HEK293T (cell line): ENCODE measurements at regions not wholly inside any gene's neighbourhood (a gene's known extent, or its start where the extent isn't known, plus 50 kb on each side); places are given as distances from the start of the nearest gene placed in this dataset.

ENCODE experiments used
- CTCF ChIA-PET: fragments of 350-600 bp; formaldehyde crosslinking; extraction: SDS; loops from one replicate; lab custom pipeline; 2021; ENCODE audit warnings: antibody characterized with exemption, inconsistent platforms; lab: Yijun Ruan, JAX
- POLR2A ChIA-PET: fragments of 350-600 bp; formaldehyde crosslinking; extraction: SDS; loops from one replicate; lab custom pipeline; 2020; ENCODE audit warnings: antibody characterized with exemption, inconsistent platforms; lab: Yijun Ruan, JAX
- DNase-seq: peaks from one replicate; pipeline ENCODE4 v3.0.0; 2012; ENCODE audit warnings: mixed read lengths; ENCODE audit errors: extremely low spot score
- ARNT ChIP-seq: fragments of 450-650 bp; IDR thresholded peaks from 2 replicates; pipeline ENCODE4 v1.6.1; 2017; ENCODE audit warnings: mild to moderate bottlenecking
- BHLHE40 ChIP-seq: fragments of 450-650 bp; IDR thresholded peaks from 2 replicates; pipeline ENCODE4 v1.6.1; 2016; ENCODE audit warnings: mild to moderate bottlenecking, moderate library complexity, borderline replicate concordance
- CTBP1 ChIP-seq: fragments of 450-650 bp; IDR thresholded peaks from 2 replicates; pipeline ENCODE4 v1.6.1; 2016; ENCODE audit warnings: borderline replicate concordance
- ELF4 ChIP-seq: fragments of 450-650 bp; IDR thresholded peaks from 2 replicates; pipeline ENCODE4 v1.6.1; 2017; ENCODE audit warnings: antibody characterized with exemption
- FOXA1 ChIP-seq: fragments of 450-650 bp; IDR thresholded peaks from 2 replicates; pipeline ENCODE4 v1.6.1; 2016; ENCODE audit warnings: mild to moderate bottlenecking
- FOXK2 ChIP-seq: fragments of 450-650 bp; IDR thresholded peaks from 2 replicates; pipeline ENCODE4 v1.6.1; 2016; ENCODE audit warnings: mild to moderate bottlenecking
- FOXM1 ChIP-seq: fragments of 450-650 bp; IDR thresholded peaks from 2 replicates; pipeline ENCODE4 v1.6.1; 2017; ENCODE audit warnings: mild to moderate bottlenecking, borderline replicate concordance
- HDGF ChIP-seq: fragments of 450-650 bp; IDR thresholded peaks from 2 replicates; pipeline ENCODE4 v1.6.1; 2017; ENCODE audit warnings: antibody characterized with exemption, borderline replicate concordance
- L3MBTL2 ChIP-seq: fragments of 450-650 bp; conservative IDR thresholded peaks from 2 replicates; pipeline ENCODE4 v1.6.1; 2016; ENCODE audit warnings: mild to moderate bottlenecking
- LEF1 ChIP-seq: fragments of 450-650 bp; IDR thresholded peaks from 2 replicates; pipeline ENCODE4 v1.6.1; 2017; ENCODE audit warnings: mild to moderate bottlenecking, borderline replicate concordance
- NFRKB ChIP-seq: fragments of 450-650 bp; IDR thresholded peaks from 2 replicates; pipeline ENCODE4 v1.6.1; 2016; ENCODE audit warnings: mild to moderate bottlenecking, moderate library complexity
- PKNOX1 ChIP-seq: fragments of 450-650 bp; IDR thresholded peaks from 2 replicates; pipeline ENCODE4 v1.6.1; 2016
- SP1 ChIP-seq: fragments of 450-650 bp; IDR thresholded peaks from 2 replicates; pipeline ENCODE4 v1.6.1; 2017
- SUZ12 ChIP-seq: fragments of 450-650 bp; IDR thresholded peaks from 2 replicates; pipeline ENCODE4 v1.6.1; 2016; ENCODE audit warnings: mild to moderate bottlenecking
- TARDBP ChIP-seq: fragments of 450-650 bp; IDR thresholded peaks from 2 replicates; pipeline ENCODE4 v1.6.1; 2016
- ZNF384 ChIP-seq: fragments of 450-650 bp; IDR thresholded peaks from 2 replicates; pipeline ENCODE4 v1.6.1; 2016

- no peak for DNase-seq
- ChIA-PET POLR2A (no interaction called here), CTCF (no interaction called here)
- TF ChIP-seq ELF4 (no peak), SUZ12 (no peak), FOXM1 (no peak), ARNT (no peak), ZNF384 (no peak)
Observed at GRCh38 chr13:74929436-74929835, 552.5 kb downstream of the TBC1D4 start.

DNA sequence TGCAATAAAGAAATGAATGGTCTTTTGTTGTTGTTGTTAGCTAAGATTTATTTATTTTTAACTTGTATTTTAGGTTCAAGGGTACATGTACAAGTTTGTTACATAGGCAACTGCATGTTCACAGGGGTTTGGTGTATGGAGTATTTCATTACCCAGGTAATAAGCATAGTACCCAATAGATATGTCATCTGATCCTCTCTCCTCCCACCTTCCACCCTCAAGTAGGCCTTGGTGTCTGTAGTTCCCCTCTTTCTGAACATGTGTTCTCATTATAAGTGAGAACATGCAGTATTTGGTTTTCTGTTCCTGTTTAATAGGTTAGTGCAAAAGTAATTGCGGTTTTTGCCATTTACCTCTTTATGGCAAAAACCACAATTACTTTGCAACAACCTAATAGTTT lies 554.1 kb downstream of the TBC1D4 start:
- no peak for TF ChIP-seq ELF4
- TF ChIP-seq LEF1 = no peak
- TF ChIP-seq PKNOX1 = no peak
- no peak for TF ChIP-seq ARNT
- no peak for TF ChIP-seq SUZ12
- TF ChIP-seq ZNF384 = no peak
- ChIA-PET CTCF (no interaction called here), POLR2A (no interaction called here)
- no peak for DNase-seq

GRCh38 chr13:74922963-74923362 lies 559.0 kb downstream of the TBC1D4 start:
- POLR2A ChIA-PET = no interaction called here
- TF ChIP-seq FOXK2 = no peak
- TF ChIP-seq NFRKB = no peak
- no peak for TF ChIP-seq L3MBTL2
- TF ChIP-seq PKNOX1 = no peak
- TF ChIP-seq HDGF = no peak
- no peak for TF ChIP-seq ARNT
- TF ChIP-seq CTBP1 = no peak
- TF ChIP-seq FOXA1 = no peak
- no peak for TF ChIP-seq ZNF384
- no peak for TF ChIP-seq SUZ12
- TF ChIP-seq ELF4 = no peak
- no peak for DNase-seq
- CTCF ChIA-PET = no interaction called here

GRCh38 chr13:74921326-74921725 lies 560.6 kb downstream of the TBC1D4 start:
- ChIA-PET POLR2A (no interaction called here), CTCF (no interaction called here)
- DNase-seq = no peak
- TF ChIP-seq NFRKB = no peak
- no peak for TF ChIP-seq ARNT
- no peak for TF ChIP-seq LEF1
- TF ChIP-seq CTBP1 = no peak
- no peak for TF ChIP-seq SUZ12

- ChIA-PET POLR2A (no interaction called here), CTCF (no interaction called here)
- TF ChIP-seq ZNF384 (no peak), FOXM1 (no peak), TARDBP (no peak), FOXK2 (no peak), NFRKB (no peak), CTBP1 (no peak), L3MBTL2 (no peak)
- no peak for DNase-seq
Observed at GRCh38 chr13:74920920-74921319, 561.0 kb downstream of the TBC1D4 start.

- TF ChIP-seq FOXA1 (no peak), SP1 (no peak), PKNOX1 (no peak), ARNT (no peak), FOXM1 (no peak), BHLHE40 (no peak), SUZ12 (no peak), ELF4 (no peak), TARDBP (no peak), ZNF384 (no peak), CTBP1 (no peak), FOXK2 (no peak), LEF1 (no peak), HDGF (no peak), NFRKB (no peak), L3MBTL2 (no peak)
- POLR2A ChIA-PET = no interaction called here
- no peak for DNase-seq
- CTCF ChIA-PET = no interaction called here
Observed at GRCh38 chr13:74920361-74920760, 561.6 kb downstream of the TBC1D4 start.

- DNase-seq = no peak
- ChIA-PET POLR2A (no interaction called here), CTCF (no interaction called here)
- TF ChIP-seq FOXM1 (no peak), NFRKB (no peak), L3MBTL2 (no peak), PKNOX1 (no peak), SP1 (no peak), TARDBP (no peak), ZNF384 (no peak), LEF1 (no peak), HDGF (no peak), FOXK2 (no peak), BHLHE40 (no peak), SUZ12 (no peak), ELF4 (no peak), ARNT (no peak), FOXA1 (no peak), CTBP1 (no peak)
Observed at GRCh38 chr13:74919914-74920313, 562.1 kb downstream of the TBC1D4 start.
